Caco-2 (cell line): ENCODE measurements at regions not wholly inside any gene's neighbourhood (a gene's known extent, or its start where the extent isn't known, plus 50 kb on each side); places are given as distances from the start of the nearest gene placed in this dataset.
"Not testable (repeated sequence)": the region's sequence is repeated elsewhere in the genome, so short reads cannot be mapped to it uniquely, and the experiment has no call there.

Source experiments
- BruUV-seq: library from RNA; stranded (reverse); fragments of 400-500 nt; replicated peaks from 2 replicates; lab custom pipeline; 2021; lab: Mats Ljungman, UMichigan
- CTCF ChIA-PET: fragments of 300-600 bp; sonication (Branson Sonifier 250); formaldehyde crosslinking; loops from one replicate; lab custom pipeline; 2022; ENCODE audit warnings: antibody characterized with exemption; lab: Charles Lee
- POLR2A ChIA-PET: fragments of 300-600 bp; sonication (Branson Sonifier 250); formaldehyde crosslinking; loops from one replicate; lab custom pipeline; 2022; ENCODE audit warnings: antibody characterized with exemption; lab: Charles Lee
- DNase-seq, 2 experiments: peaks; one replicate each; pipeline versions ENCODE4 v3.0.0 to v3.0.0-alpha.2; 2020 to 2022
- H3K27me3 ChIP-seq: replicated peaks from 2 replicates; pipeline ENCODE4 v1.6.0; 2011; ENCODE audit warnings: low read length; ENCODE audit not compliant: control insufficient read depth, insufficient read depth
- H3K36me3 ChIP-seq: 2 replicates; pipeline ENCODE4 v1.5.1; 2011; ENCODE audit warnings: low read length; ENCODE audit not compliant: control insufficient read depth, insufficient read depth
- H3K4me1 ChIP-seq: fragments of 250-450 bp; sonication (Bioruptor Pico); 2 replicates; pipeline ENCODE4 v1.5.1; 2020; ENCODE audit warnings: mild to moderate bottlenecking
- H3K4me3 ChIP-seq: 2 replicates; pipeline ENCODE4 v1.5.1; 2011; ENCODE audit warnings: low read depth, mild to moderate bottlenecking, control low read depth, low read length
- H3K9me3 ChIP-seq: fragments of 250-450 bp; sonication (Bioruptor Pico); 2 replicates; pipeline ENCODE4 v1.5.1; 2020; ENCODE audit warnings: mild to moderate bottlenecking, moderate library complexity
- H3K27ac Mint-ChIP-seq: one replicate; pipeline ENCODE4 v1.8.0; 2022; ENCODE audit warnings: mixed read lengths; ENCODE audit not compliant: unreplicated experiment
- H3K27me3 Mint-ChIP-seq: one replicate; pipeline ENCODE4 v1.8.0; 2022; ENCODE audit warnings: mixed read lengths; ENCODE audit not compliant: insufficient read depth, unreplicated experiment
- H3K36me3 Mint-ChIP-seq: one replicate; pipeline ENCODE4 v1.8.0; 2022; ENCODE audit warnings: mild to moderate bottlenecking, mixed read lengths; ENCODE audit not compliant: insufficient read depth, unreplicated experiment
- H3K4me1 Mint-ChIP-seq: one replicate; pipeline ENCODE4 v1.8.0; 2022; ENCODE audit warnings: low read depth, mixed read lengths; ENCODE audit not compliant: unreplicated experiment
- H3K4me3 Mint-ChIP-seq: one replicate; pipeline ENCODE4 v1.8.0; 2022; ENCODE audit warnings: mild to moderate bottlenecking, moderate library complexity, mixed read lengths; ENCODE audit not compliant: unreplicated experiment
- H3K9me3 Mint-ChIP-seq: one replicate; pipeline ENCODE4 v1.8.0; 2022; ENCODE audit warnings: mixed read lengths; ENCODE audit not compliant: unreplicated experiment
- intact Hi-C: fragments of 100-400 bp; cut with micrococcal nuclease; formaldehyde crosslinking; loops from one replicate; pipeline ENCODE4 v1.10.0; 2022; ENCODE audit not compliant: unreplicated experiment
- TF ChIP-seq, protein P1 (sequence below), 2 experiments: fragments of 200-600 bp in 1 of 2; IDR thresholded peaks; 1 replicate in 1 of 2; 2 replicates in 1 of 2; pipeline versions ENCODE4 v1.5.1 to v1.8.0; 2011 to 2022; ENCODE audit warnings: antibody characterized with exemption in 1 of 2, control low read depth in 1 of 2, inconsistent platforms in 1 of 2, low read depth in 1 of 2, low read length in 1 of 2, mild to moderate bottlenecking in 1 of 2, moderate library complexity in 1 of 2; ENCODE audit not compliant: insufficient read depth in 1 of 2, severe bottlenecking in 1 of 2, unreplicated experiment in 1 of 2

DNA sequence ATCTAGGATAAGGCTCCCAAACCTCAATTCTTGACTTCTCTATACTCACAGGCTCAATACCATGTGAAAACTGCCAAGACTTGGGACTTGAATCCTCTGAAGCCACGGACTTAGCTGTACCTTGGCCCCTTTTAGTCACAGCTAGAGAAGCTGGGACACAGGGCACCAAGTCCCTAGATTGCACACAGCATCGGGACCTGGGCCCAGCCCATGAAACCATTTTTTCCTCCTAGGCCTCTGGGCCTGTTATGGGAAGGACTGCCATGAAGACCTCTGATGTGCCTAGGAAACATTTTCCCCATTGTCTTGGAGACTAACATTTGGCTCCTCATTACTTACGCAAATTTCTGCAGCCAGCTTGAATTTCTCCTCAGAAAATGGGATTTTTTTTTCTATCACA is 1011.8 kb upstream of the DDX18 start:
- BruUV-seq = no TSS peak
- no peaks in the 10 kb centered on the region for H3K27me3 Mint-ChIP-seq
- ChIA-PET POLR2A (no interaction called here), CTCF (no interaction called here)
- H3K36me3 Mint-ChIP-seq = no peaks in the 10 kb centered on the region
- no peak overlapping the region for H3K4me3 Mint-ChIP-seq
- no peak overlapping the region for H3K27ac Mint-ChIP-seq
- Histone ChIP-seq H3K27me3 (no peaks in the 10 kb centered on the region), H3K36me3 (no peaks in the 10 kb centered on the region), H3K4me3 (no peak overlapping the region), H3K9me3 (peaks cover 19% of the 10 kb centered on the region), H3K4me1 (no peaks in the 10 kb centered on the region)
- no peaks in the 10 kb centered on the region for H3K4me1 Mint-ChIP-seq
- DNase-seq = no peak
- TF ChIP-seq, protein P1, sequence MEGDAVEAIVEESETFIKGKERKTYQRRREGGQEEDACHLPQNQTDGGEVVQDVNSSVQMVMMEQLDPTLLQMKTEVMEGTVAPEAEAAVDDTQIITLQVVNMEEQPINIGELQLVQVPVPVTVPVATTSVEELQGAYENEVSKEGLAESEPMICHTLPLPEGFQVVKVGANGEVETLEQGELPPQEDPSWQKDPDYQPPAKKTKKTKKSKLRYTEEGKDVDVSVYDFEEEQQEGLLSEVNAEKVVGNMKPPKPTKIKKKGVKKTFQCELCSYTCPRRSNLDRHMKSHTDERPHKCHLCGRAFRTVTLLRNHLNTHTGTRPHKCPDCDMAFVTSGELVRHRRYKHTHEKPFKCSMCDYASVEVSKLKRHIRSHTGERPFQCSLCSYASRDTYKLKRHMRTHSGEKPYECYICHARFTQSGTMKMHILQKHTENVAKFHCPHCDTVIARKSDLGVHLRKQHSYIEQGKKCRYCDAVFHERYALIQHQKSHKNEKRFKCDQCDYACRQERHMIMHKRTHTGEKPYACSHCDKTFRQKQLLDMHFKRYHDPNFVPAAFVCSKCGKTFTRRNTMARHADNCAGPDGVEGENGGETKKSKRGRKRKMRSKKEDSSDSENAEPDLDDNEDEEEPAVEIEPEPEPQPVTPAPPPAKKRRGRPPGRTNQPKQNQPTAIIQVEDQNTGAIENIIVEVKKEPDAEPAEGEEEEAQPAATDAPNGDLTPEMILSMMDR (IDR thresholded peaks at IDR 0.05; ENCODE audit: insufficient read depth in 1 of 2, low read depth in 1 of 2, low read length in 1 of 2, severe bottlenecking in 1 of 2, unreplicated experiment in 1 of 2) = no peak
- intact Hi-C loops = no loop called here
- no peaks in the 10 kb centered on the region for H3K9me3 Mint-ChIP-seq

DNA sequence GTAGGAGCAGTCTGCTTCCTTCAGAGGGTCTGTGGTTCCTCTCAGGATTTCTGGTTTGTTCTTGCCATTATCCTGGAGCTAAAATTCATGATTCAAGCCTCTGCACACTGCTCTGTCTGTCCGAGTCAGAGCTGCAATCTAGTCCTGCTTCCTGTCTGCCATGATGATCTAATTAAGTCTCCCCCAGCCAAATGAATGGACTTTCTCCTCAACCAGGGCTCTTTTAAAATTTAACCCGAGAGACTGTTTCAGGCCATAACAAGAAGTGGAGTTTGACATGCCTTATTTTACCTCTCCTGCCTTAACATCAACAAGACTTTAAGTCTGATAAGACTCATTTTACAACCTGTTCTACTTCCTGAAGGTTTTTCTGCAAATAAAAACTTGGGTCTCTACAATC is 1009.6 kb upstream of the DDX18 start:
- Mint-ChIP-seq H3K9me3 (no peaks in the 10 kb centered on the region), H3K27ac (no peak overlapping the region), H3K4me3 (no peak overlapping the region), H3K36me3 (no peaks in the 10 kb centered on the region), H3K4me1 (no peaks in the 10 kb centered on the region), H3K27me3 (no peaks in the 10 kb centered on the region)
- no peak for DNase-seq
- peaks cover 19% of the 10 kb centered on the region for H3K9me3 ChIP-seq
- POLR2A ChIA-PET = no interaction called here
- intact Hi-C loops = no loop called here
- CTCF ChIA-PET = no interaction called here
- BruUV-seq = no TSS peak
- no peaks in the 10 kb centered on the region for H3K27me3 ChIP-seq
- 0 out of 2 replicates have a peak, but pooled peaks cover 5% of the 10 kb centered on the region for H3K4me1 ChIP-seq
- H3K4me3 ChIP-seq = no peak overlapping the region
- TF ChIP-seq, protein P1 (IDR thresholded peaks at IDR 0.05; ENCODE audit: insufficient read depth in 1 of 2, low read depth in 1 of 2, low read length in 1 of 2, severe bottlenecking in 1 of 2, unreplicated experiment in 1 of 2) = no peak
- no peaks in the 10 kb centered on the region for H3K36me3 ChIP-seq

DNA sequence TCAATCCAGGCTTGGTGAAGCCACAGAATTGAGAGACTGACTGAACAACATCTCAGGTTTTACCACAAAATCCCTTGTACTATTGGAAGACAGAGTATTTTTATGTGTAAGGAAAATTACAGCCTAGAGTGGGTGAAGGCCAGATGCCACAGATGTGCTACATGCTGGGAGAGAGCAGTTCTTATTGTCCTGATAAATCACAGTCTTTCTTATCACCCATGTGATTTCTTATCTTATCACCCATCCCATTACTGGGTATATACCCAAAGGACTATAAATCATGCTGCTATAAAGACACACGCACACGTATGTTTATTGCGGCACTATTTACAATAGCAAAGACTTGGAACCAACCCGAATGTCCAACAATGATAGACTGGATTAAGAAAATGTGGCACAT is 1008.0 kb upstream of the DDX18 start:
- H3K36me3 Mint-ChIP-seq, intact Hi-C loops, H3K4me3 Mint-ChIP-seq, H3K27ac Mint-ChIP-seq, BruUV-seq, H3K4me3 ChIP-seq, H3K4me1 ChIP-seq, H3K27me3 ChIP-seq, H3K36me3 ChIP-seq, H3K4me1 Mint-ChIP-seq, DNase-seq, POLR2A ChIA-PET, CTCF ChIA-PET, H3K27me3 Mint-ChIP-seq, H3K9me3 Mint-ChIP-seq: not testable (repeated sequence)
- H3K9me3 ChIP-seq = peaks cover 15% of the 10 kb centered on the region; the same call in 1 of the 2 replicates

DNA sequence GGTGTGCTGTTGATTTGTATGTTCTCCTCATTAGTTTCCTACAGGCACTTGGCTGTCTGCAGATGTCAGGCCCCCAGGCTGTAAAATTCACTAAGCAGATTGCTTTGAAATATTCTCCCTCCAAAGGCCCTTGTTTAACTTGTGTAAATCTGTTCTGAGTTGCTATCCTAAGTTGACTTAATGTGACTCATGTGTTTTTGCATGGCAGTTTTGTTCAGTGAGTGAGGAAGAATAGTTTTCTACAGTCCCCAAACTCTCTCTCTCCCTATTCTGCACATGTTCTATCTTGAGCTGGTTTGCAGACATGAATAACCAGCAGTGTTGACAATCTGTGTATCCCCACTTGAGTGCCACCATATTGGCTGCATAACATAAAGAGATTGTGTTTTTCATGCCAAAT is 1005.4 kb upstream of the DDX18 start:
- Mint-ChIP-seq H3K27me3 (no peaks in the 10 kb centered on the region), H3K4me3 (no peak overlapping the region), H3K9me3 (no peaks in the 10 kb centered on the region), H3K4me1 (no peaks in the 10 kb centered on the region), H3K27ac (no peak overlapping the region), H3K36me3 (no peaks in the 10 kb centered on the region)
- POLR2A ChIA-PET = no interaction called here
- 0 out of 2 replicates have a peak, but pooled peaks cover 5% of the 10 kb centered on the region for H3K4me1 ChIP-seq
- CTCF ChIA-PET = no interaction called here
- intact Hi-C loops = no loop called here
- 0 out of 2 replicates have a peak, but pooled peaks cover 6% of the 10 kb centered on the region for H3K9me3 ChIP-seq
- BruUV-seq = no TSS peak
- TF ChIP-seq, protein P1 (IDR thresholded peaks at IDR 0.05; ENCODE audit: insufficient read depth in 1 of 2, low read depth in 1 of 2, low read length in 1 of 2, severe bottlenecking in 1 of 2, unreplicated experiment in 1 of 2) = no peak
- no peaks in the 10 kb centered on the region for H3K36me3 ChIP-seq
- H3K27me3 ChIP-seq = no peaks in the 10 kb centered on the region
- no peak for DNase-seq
- H3K4me3 ChIP-seq = no peak overlapping the region
